ENCODE measurements at regions not wholly inside any gene's neighbourhood (a gene's known extent, or its start where the extent isn't known, plus 50 kb on each side); places are given as distances from the start of the nearest gene placed in this dataset.

DNA sequence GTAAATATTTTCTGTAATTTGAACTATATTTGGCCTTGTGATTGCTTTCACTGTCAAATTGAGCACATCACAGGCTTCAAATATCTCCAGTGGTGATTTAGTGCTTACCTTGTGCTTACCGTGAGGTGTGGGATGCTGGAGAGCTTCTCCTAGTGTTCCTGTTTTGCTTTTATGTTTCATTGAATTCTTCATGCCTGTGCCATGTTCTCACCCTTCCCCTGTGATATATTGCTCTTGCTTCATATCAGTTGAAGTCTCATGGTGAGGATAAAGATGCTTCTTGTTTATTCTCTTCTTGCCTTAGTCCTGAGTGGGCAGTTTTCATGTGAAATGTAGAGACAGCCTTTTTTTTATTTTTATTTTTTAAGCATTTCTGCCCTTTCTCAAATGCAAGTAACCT is 198.0 kb upstream of the PDGFD start:
- Histone ChIP-seq H3K14ac (replicated peaks; ENCODE audit: low read depth, low read length) (no peak overlapping the region), H3K4ac (ENCODE audit: low read depth, low read length) (no peak overlapping the region), H4K8ac (ENCODE audit: low read depth in 2 of 2, low read length in 2 of 2) (no peak overlapping the region), H3K23ac (ENCODE audit: low read depth, low read length) (no peak overlapping the region), H2BK15ac (ENCODE audit: low read depth, low read length) (no peak overlapping the region), H2BK5ac (ENCODE audit: low read depth, low read length, poor library complexity, severe bottlenecking) (no peak overlapping the region), H3K27ac (ENCODE audit: insufficient read depth, low read length) (no peak overlapping the region), H3K27me3 (ENCODE audit: control insufficient read depth, insufficient read depth, low read length) (no peaks in the 10 kb centered on the region), H3K4me2 (ENCODE audit: low read depth, low read length) (no peak overlapping the region), H4K20me1 (ENCODE audit: insufficient read depth, low read length) (no peaks in the 10 kb centered on the region), H3K9me3 (ENCODE audit: control insufficient read depth, insufficient read depth, low read length) (peaks cover 3% of the 10 kb centered on the region; the same call in 1 of the 2 replicates), H2BK120ac (ENCODE audit: low read depth, low read length) (no peak overlapping the region), H2AK9ac (replicated peaks; ENCODE audit: low read depth, low read length, poor library complexity) (no peak overlapping the region), H3K4me1 (ENCODE audit: control insufficient read depth, insufficient read depth, low read length) (no peaks in the 10 kb centered on the region), H3K9me1 (ENCODE audit: insufficient read depth, low read length) (no peaks in the 10 kb centered on the region), H2BK20ac (ENCODE audit: low read depth, low read length) (no peak overlapping the region), H3K18ac (ENCODE audit: low read depth, low read length) (no peak overlapping the region), H2AK5ac (ENCODE audit: low read depth, low read length) (no peak overlapping the region), H3K36me3 (ENCODE audit: control insufficient read depth, insufficient read depth, low read length) (no peaks in the 10 kb centered on the region), H3K79me1 (ENCODE audit: low read depth in 1 of 2, low read length in 2 of 2) (no peaks in the 10 kb centered on the region), H2AFZ (replicated peaks; ENCODE audit: low read length, poor library complexity) (no peak overlapping the region), H3K4me3 (ENCODE audit: insufficient read depth, low read depth, low read length) (no peak overlapping the region), H3K56ac (ENCODE audit: extremely low read depth, insufficient read depth, low read length) (no peak overlapping the region), H3K9ac (ENCODE audit: low read depth, low read length) (no peak overlapping the region), H4K5ac (ENCODE audit: low read depth, low read length) (no peak overlapping the region), H4K91ac (ENCODE audit: insufficient read depth, low read depth, low read length) (no peak overlapping the region)
- intact Hi-C loops (cut with micrococcal nuclease) (no loop called here), in situ Hi-C loops (cut with MboI; ENCODE audit: low sequenced_read_pairs) (no loop called here), dilution Hi-C loops (cut with HindIII; ENCODE audit: low sequenced_read_pairs, unreplicated experiment) (no loop called here)
- POLR2A ChIA-PET (ENCODE audit: unreplicated experiment), result no interaction called here
- DNase-seq (no peak), ATAC-seq (ENCODE audit: low read depth) (no peak)
- TF ChIP-seq, protein P1, sequence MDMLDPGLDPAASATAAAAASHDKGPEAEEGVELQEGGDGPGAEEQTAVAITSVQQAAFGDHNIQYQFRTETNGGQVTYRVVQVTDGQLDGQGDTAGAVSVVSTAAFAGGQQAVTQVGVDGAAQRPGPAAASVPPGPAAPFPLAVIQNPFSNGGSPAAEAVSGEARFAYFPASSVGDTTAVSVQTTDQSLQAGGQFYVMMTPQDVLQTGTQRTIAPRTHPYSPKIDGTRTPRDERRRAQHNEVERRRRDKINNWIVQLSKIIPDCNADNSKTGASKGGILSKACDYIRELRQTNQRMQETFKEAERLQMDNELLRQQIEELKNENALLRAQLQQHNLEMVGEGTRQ (IDR thresholded peaks at IDR 0.05; ENCODE audit: low read depth, low read length), result no peak
- TF ChIP-seq, protein P2, sequence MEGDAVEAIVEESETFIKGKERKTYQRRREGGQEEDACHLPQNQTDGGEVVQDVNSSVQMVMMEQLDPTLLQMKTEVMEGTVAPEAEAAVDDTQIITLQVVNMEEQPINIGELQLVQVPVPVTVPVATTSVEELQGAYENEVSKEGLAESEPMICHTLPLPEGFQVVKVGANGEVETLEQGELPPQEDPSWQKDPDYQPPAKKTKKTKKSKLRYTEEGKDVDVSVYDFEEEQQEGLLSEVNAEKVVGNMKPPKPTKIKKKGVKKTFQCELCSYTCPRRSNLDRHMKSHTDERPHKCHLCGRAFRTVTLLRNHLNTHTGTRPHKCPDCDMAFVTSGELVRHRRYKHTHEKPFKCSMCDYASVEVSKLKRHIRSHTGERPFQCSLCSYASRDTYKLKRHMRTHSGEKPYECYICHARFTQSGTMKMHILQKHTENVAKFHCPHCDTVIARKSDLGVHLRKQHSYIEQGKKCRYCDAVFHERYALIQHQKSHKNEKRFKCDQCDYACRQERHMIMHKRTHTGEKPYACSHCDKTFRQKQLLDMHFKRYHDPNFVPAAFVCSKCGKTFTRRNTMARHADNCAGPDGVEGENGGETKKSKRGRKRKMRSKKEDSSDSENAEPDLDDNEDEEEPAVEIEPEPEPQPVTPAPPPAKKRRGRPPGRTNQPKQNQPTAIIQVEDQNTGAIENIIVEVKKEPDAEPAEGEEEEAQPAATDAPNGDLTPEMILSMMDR (conservative IDR thresholded peaks at IDR 0.05; ENCODE audit: low read depth, low read length), result no peak
- no peak for TF ChIP-seq FOS (IDR thresholded peaks at IDR 0.05; ENCODE audit: low read depth, low read length)
- no peak for TF ChIP-seq SMC3 (IDR thresholded peaks at IDR 0.05; ENCODE audit: low read depth, low read length)
- no peak for TF ChIP-seq MAZ (IDR thresholded peaks at IDR 0.05; ENCODE audit: borderline replicate concordance, low read depth, low read length)
- TF ChIP-seq RCOR1 (IDR thresholded peaks at IDR 0.05; ENCODE audit: insufficient replicate concordance, low read length), result no peak
- no peak for TF ChIP-seq MXI1 (IDR thresholded peaks at IDR 0.05; ENCODE audit: borderline replicate concordance, low read depth, low read length)
- TF ChIP-seq NFE2L2 (IDR thresholded peaks at IDR 0.05; ENCODE audit: low read depth, low read length), result no peak
- TF ChIP-seq, protein P3, sequence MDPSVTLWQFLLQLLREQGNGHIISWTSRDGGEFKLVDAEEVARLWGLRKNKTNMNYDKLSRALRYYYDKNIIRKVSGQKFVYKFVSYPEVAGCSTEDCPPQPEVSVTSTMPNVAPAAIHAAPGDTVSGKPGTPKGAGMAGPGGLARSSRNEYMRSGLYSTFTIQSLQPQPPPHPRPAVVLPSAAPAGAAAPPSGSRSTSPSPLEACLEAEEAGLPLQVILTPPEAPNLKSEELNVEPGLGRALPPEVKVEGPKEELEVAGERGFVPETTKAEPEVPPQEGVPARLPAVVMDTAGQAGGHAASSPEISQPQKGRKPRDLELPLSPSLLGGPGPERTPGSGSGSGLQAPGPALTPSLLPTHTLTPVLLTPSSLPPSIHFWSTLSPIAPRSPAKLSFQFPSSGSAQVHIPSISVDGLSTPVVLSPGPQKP (IDR thresholded peaks at IDR 0.05; ENCODE audit: borderline replicate concordance, low read depth, low read length), result no peak
- no peak for TF ChIP-seq POLR2A (IDR thresholded peaks at IDR 0.05; ENCODE audit: low read depth, low read length)
- no peak for TF ChIP-seq BHLHE40 (IDR thresholded peaks at IDR 0.05; ENCODE audit: low read depth, low read length)
- no peak for TF ChIP-seq CEBPB (IDR thresholded peaks at IDR 0.05; ENCODE audit: low read depth, low read length)
- TF ChIP-seq RAD21 (IDR thresholded peaks at IDR 0.05; ENCODE audit: low read length), result no peak
- WGBS, 2 experiments (ENCODE audit: extremely low coverage in 2 of 2, insufficient read length in 1 of 2), result no CpG with 5 or more reads among the region's 1 CpG
- CTCF ChIA-PET, result no interaction called here
- no TSS peak for BruUV-seq (replicated peaks)

Data from IMR-90 (cell line).